Esophagus squamous epithelium (tissue), 5 donors: ENCODE measurements at regions not wholly inside any gene's neighbourhood (a gene's known extent, or its start where the extent isn't known, plus 50 kb on each side); places are given as distances from the start of the nearest gene placed in this dataset.
"Not testable (repeated sequence)": the region's sequence is repeated elsewhere in the genome, so short reads cannot be mapped to it uniquely, and the experiment has no call there.

Source experiments
- DNase-seq: peaks from one replicate; lab custom pipeline; 2025; lab: John Stamatoyannopoulos, UW
- H3K27ac ChIP-seq, 4 donors: fragments of 200-600 bp; sonication (generic); one replicate each; pipeline ENCODE4 v1.5.1; 2016 to 2019; ENCODE audit warnings: mild to moderate bottlenecking in 1 of 4
- H3K27me3 ChIP-seq, 4 donors: fragments of 200-600 bp; sonication (generic); 1 replicate in 3 of 4; 2 replicates in 1 of 4; pipeline versions ENCODE4 v1.5.1 to v1.6.0; 2017 to 2021; ENCODE audit warnings: antibody characterized with exemption in 1 of 4
- H3K36me3 ChIP-seq, 3 donors: fragments of 200-600 bp; sonication (generic); one replicate each; pipeline ENCODE4 v1.5.1; 2016 to 2019
- H3K4me1 ChIP-seq, 3 donors: fragments of 200-600 bp; sonication (generic); one replicate each; pipeline ENCODE4 v1.5.1; 2017 to 2019
- H3K4me3 ChIP-seq, 4 donors: fragments of 200-600 bp; sonication (generic); 1 replicate in 3 of 4; 2 replicates in 1 of 4; pipeline ENCODE4 v1.5.1; 2016 to 2019; ENCODE audit warnings: mild to moderate bottlenecking in 2 of 4, moderate library complexity in 1 of 4
- H3K9me3 ChIP-seq, 3 donors: fragments of 200-600 bp; sonication (generic); one replicate each; pipeline ENCODE4 v1.5.1; 2016 to 2019
- POLR2A ChIP-seq, 4 donors: fragments of 450-650 bp; IDR thresholded peaks; one replicate each; pipeline ENCODE4 v1.6.1; 2017; ENCODE audit warnings: antibody characterized with exemption in 4 of 4, mild to moderate bottlenecking in 4 of 4, moderate library complexity in 3 of 4
- WGBS, 2 donors: methylation state at CpG; one replicate each; pipeline ENCODE4 v1.1.5; 2018; 5-methylcytosine and 5-hydroxymethylcytosine counted together
- intact Hi-C: fragments of 100-400 bp; cut with DNase I; formaldehyde crosslinking; loops from one replicate; pipeline ENCODE4 v1.15.0; 2022
- TF ChIP-seq, protein P1 (sequence below), 6 experiments: fragments of 450-650 bp in 4 of 6; fragments of 200-600 bp in 2 of 6; sonication (generic) in 2 of 6; IDR thresholded peaks; one replicate each; pipeline ENCODE4 v1.5.1; 2016 to 2019; ENCODE audit warnings: antibody characterized with exemption in 6 of 6, mild to moderate bottlenecking in 4 of 6, moderate library complexity in 4 of 6
- donor health status: DM: yes; HTN: yes; CAD: no.

DNA sequence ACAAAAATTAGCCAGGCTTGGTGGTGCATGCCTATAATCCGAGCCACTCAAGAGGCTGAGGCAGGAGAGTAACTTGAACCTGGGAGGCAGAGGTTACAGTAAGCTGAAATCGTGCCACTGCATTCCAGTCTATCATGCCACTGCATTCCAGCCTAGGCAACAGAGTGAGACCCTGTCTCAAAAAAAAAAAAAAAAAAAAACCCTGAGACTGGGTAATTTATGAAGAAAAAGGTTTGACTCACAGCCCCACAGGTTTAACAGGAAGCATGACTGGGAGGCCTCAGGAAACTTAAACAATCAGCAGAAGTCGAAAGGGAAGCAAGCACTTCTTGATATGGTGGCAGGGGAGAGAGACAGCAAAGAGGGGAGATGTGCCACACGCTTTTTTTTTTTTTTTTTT is 123.2 kb downstream of the GXYLT1 start:
- H3K36me3 ChIP-seq: no peaks in the 10 kb centered on the region
- DNase-seq: no peak
- no peak overlapping the region for H3K4me3 ChIP-seq
- peaks cover 0 to 21% (median 0%) of the 10 kb centered on the region in 4 donors for H3K27me3 ChIP-seq
- TF ChIP-seq POLR2A (IDR thresholded peaks at IDR 0.05): no peak
- TF ChIP-seq, protein P1, sequence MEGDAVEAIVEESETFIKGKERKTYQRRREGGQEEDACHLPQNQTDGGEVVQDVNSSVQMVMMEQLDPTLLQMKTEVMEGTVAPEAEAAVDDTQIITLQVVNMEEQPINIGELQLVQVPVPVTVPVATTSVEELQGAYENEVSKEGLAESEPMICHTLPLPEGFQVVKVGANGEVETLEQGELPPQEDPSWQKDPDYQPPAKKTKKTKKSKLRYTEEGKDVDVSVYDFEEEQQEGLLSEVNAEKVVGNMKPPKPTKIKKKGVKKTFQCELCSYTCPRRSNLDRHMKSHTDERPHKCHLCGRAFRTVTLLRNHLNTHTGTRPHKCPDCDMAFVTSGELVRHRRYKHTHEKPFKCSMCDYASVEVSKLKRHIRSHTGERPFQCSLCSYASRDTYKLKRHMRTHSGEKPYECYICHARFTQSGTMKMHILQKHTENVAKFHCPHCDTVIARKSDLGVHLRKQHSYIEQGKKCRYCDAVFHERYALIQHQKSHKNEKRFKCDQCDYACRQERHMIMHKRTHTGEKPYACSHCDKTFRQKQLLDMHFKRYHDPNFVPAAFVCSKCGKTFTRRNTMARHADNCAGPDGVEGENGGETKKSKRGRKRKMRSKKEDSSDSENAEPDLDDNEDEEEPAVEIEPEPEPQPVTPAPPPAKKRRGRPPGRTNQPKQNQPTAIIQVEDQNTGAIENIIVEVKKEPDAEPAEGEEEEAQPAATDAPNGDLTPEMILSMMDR (IDR thresholded peaks at IDR 0.05): no peak
- no peak overlapping the region for H3K27ac ChIP-seq
- H3K4me1 ChIP-seq: peaks cover 0 to 10% (median 0%) of the 10 kb centered on the region in 3 donors
- H3K9me3 ChIP-seq: no peaks in the 10 kb centered on the region
- 55 to 72% methylated on average over 4 of the region's 4 CpGs for WGBS, 2 donors
- intact Hi-C loops: loop anchor here (10.0 kb wide), 1 partner anchor 747 kb away; no protein-coding TSS in a partner anchor

DNA sequence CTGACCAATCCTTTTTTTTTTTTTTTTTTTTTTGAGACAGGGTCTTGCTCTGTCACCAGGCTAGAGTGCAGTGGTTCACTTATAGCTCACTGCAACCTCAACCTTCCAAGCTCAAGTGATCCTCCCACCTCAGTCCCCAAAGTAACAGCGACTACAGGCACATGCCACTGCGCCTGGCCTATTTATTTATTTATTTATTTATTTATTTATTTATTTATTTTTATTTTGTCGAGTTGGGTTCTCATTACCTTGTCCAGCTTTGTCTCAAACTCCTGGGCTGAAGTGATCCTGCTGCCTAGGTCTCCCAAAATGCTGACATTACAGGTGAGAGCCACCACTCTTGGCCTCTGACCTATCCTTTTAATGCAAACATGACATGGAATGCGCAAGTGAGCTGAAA is 124.4 kb downstream of the GXYLT1 start:
- no peaks in the 10 kb centered on the region for H3K36me3 ChIP-seq
- H3K27me3 ChIP-seq: peaks cover 0 to 20% (median 0%) of the 10 kb centered on the region in 4 donors
- H3K27ac ChIP-seq: no peak overlapping the region
- H3K4me1 ChIP-seq: peaks cover 0 to 10% (median 0%) of the 10 kb centered on the region in 3 donors
- intact Hi-C loops: loop anchor here (10.0 kb wide), 1 partner anchor 745 kb away; no protein-coding TSS in a partner anchor
- no peaks in the 10 kb centered on the region for H3K9me3 ChIP-seq
- H3K4me3 ChIP-seq: no peak overlapping the region
- DNase-seq: no peak
- no peak for TF ChIP-seq POLR2A (IDR thresholded peaks at IDR 0.05)
- TF ChIP-seq, protein P1 (IDR thresholded peaks at IDR 0.05): no peak
- 81 to 90% methylated on average over 4 of the region's 4 CpGs for WGBS, 2 donors

DNA sequence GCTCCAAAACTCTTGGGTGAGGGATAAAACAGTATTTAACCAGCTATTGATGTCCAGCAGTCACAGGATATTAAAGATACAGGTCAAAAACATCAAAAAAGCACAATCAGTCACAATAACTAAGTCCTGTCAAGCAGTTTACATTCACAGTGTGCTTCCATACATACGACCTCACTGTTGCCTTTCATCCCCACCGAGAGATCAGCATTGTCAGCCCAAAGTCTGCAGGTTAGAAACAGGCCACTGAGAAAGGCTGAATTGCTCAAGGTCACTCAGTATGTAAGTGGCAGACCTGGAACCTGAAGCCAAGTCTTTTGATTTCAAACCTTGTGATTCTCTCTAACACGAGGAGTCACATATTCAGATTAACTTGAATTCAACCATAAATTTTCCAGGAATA is 124.9 kb downstream of the GXYLT1 start:
- H3K4me1 ChIP-seq: peaks cover 0 to 10% (median 0%) of the 10 kb centered on the region in 3 donors
- no peak overlapping the region for H3K27ac ChIP-seq
- H3K4me3 ChIP-seq: no peak overlapping the region
- peaks cover 0 to 17% (median 0%) of the 10 kb centered on the region in 4 donors for H3K27me3 ChIP-seq
- no peak for DNase-seq
- TF ChIP-seq POLR2A (IDR thresholded peaks at IDR 0.05): no peak
- TF ChIP-seq, protein P1 (IDR thresholded peaks at IDR 0.05): no peak
- intact Hi-C loops: loop anchor here (10.0 kb wide), 1 partner anchor 745 kb away; no protein-coding TSS in a partner anchor
- no peaks in the 10 kb centered on the region for H3K9me3 ChIP-seq
- no peaks in the 10 kb centered on the region for H3K36me3 ChIP-seq
- WGBS, 2 donors: 72 to 75% methylated on average over 3 of the region's 3 CpGs

DNA sequence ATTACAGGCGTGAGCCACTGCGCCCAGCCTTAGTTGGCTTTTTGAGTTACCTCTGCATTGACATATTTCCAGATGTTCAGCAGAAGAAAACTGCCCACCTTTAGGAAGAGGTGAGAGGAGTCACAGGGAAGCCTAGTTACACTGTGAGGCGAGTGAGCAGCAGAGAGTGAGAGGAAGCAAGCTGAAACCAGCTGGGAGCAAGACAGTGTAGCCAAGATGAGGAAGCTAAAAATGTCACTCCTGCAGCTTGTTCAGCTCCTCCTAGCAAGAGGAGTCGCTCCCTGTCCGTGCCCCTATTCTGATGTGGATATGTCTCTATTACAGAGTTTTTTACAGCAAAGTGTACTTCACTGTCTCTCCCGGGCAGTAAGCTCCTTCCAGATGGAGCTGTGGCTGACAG is 127.6 kb downstream of the GXYLT1 start:
- Histone ChIP-seq H3K4me3 (no peak overlapping the region), H3K9me3 (no peaks in the 10 kb centered on the region), H3K27ac (no peak overlapping the region), H3K27me3 (no peaks in the 10 kb centered on the region), H3K36me3 (no peaks in the 10 kb centered on the region), H3K4me1 (no peaks in the 10 kb centered on the region)
- TF ChIP-seq, protein P1 (IDR thresholded peaks at IDR 0.05): no peak
- no peak for TF ChIP-seq POLR2A (IDR thresholded peaks at IDR 0.05)
- no peak for DNase-seq
- intact Hi-C loops: no loop called here
- WGBS, 2 donors: 56 to 71% methylated on average over 5 of the region's 6 CpGs

DNA sequence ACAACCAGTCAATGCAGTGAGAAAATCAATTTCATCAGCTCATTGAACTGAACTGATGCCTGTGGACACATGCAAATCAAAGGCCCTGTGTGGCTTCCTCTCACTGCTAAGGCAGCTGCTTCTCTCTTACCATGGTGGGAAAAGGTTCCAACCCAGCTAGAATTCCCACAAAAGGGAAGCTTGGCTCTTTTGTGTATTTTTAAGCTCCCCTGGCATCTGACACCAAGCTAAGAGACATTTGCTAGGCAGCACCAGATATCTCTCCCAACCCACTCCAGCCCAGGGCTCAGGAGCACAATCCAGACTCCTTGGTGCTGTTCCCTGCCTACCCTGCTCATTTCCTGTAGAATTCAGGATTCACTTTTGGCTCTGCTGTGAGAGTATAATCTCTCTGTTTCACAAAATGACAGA is 129.6 kb downstream of the GXYLT1 start:
- Histone ChIP-seq H3K4me3 (no peak overlapping the region), H3K27me3 (no peaks in the 10 kb centered on the region), H3K4me1 (no peaks in the 10 kb centered on the region), H3K36me3 (no peaks in the 10 kb centered on the region), H3K27ac (no peak overlapping the region), H3K9me3 (no peaks in the 10 kb centered on the region)
- intact Hi-C loops: no loop called here
- DNase-seq: no peak
- TF ChIP-seq, protein P1 (IDR thresholded peaks at IDR 0.05): no peak
- no peak for TF ChIP-seq POLR2A (IDR thresholded peaks at IDR 0.05)

DNA sequence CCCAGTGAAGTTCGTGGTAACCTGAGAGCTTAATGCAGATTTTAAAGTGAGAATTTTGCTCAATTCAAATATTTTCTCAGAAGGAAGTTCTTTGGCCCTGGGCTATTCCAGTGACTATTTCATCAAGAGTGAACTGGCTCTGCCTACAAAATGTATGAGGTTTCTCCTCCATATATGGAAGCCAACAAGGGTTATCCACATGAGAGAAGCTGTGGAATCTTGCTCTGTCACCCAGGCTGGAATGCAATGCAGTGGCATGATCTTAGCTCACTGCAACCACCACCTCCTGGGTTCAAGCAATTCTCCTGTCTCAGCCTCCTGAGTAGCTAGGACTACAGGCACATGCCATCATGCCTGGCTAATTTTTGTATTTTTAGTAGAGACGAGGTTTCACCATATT is 132.2 kb downstream of the GXYLT1 start:
- H3K4me3 ChIP-seq, H3K27me3 ChIP-seq, intact Hi-C loops, H3K4me1 ChIP-seq, DNase-seq, H3K9me3 ChIP-seq, H3K27ac ChIP-seq, H3K36me3 ChIP-seq: not testable (repeated sequence)
- WGBS, 2 donors: 29 to 75% methylated on average over 1 to 2 of the region's 2 CpGs
